GM19438 (cell line): ENCODE measurements at regions not wholly inside any gene's neighbourhood (a gene's known extent, or its start where the extent isn't known, plus 50 kb on each side); places are given as distances from the start of the nearest gene placed in this dataset.
"Not testable (repeated sequence)": the region's sequence is repeated elsewhere in the genome, so short reads cannot be mapped to it uniquely, and the experiment has no call there.

Source experiments
- ATAC-seq: cut with Tn5 transposase; IDR thresholded peaks from one replicate; pipeline ENCODE4 v1.9.1; 2021; ENCODE audit warnings: low read depth; ENCODE audit not compliant: unreplicated experiment

DNA sequence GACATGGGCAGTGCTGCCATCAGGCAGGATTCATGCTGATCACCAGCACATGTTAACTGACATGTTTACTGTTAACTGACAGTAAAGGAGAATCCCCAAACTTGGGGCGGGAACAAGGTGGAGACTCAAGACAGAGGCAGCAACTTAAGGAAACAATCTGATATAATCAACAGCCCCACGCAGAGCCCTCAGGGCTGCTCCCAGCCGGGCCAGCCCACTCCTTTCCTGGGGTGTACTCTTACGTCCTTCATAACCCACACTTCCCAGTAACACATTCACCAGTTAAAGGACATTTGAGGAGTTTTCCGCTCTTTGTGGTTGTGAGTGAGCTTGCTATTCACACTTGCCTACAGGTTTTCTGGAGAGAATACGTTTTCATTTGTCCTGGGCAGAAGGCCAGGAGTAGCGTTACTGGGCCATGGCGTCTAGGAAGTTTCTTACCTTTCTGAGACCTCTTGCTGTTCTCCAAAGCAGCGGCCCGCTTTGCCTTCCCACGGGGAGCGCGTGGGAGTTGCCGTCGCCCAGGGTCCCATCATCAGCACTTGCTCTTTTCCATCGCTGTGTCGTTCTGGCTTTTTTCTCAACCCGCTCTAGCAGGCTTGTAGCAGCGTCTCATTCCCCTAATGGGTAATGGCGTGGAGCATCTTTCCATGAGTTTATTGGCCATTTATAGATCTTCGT, 56.4 kb downstream of the FOXF2 start:
- ATAC-seq: no peak

DNA sequence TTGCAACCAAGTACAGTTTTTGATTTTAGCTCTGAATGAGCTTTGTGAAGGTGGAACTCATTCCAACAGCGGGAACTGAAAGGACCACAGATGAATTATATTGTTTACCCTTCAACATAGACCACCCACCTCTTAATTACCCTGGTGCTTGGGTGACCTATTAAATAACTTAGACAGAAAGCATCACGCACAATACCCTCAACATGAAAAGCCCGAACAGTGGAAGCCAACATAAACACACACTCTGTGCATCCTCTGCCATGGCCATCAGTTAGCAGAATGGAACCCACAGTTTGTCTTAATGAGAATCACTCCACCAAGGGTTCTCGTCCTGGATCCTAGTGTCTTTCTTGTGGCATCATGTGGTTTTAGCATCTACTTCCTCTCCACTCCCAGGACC, 60.5 kb downstream of the FOXF2 start:
- no peak for ATAC-seq

- ATAC-seq: no peak
Measured at GRCh38 chr6:1453024-1453423, 63.6 kb downstream of the FOXF2 start.

GRCh38 chr6:1456816-1457215, 67.4 kb downstream of the FOXF2 start:
- ATAC-seq: not testable (repeated sequence)

DNA sequence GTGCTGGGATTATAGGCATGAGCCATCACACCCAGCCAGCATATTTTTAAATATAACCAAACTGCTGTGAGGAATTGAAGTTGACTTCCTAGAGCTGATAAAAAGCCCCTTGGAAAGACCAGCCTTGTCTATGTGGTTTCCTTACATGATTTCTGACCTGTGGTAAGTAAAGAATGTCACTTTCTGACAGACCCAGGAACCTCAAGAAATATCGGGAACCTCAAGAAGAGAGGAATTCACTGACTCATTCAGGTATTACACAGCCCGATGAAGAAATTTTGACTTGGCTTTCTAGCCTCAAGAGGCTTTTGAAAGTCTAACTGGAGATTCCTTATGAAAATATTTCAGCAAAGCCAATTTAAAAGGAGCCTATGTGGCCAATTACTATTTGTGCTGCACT, 71.8 kb downstream of the FOXF2 start:
- no peak for ATAC-seq

DNA sequence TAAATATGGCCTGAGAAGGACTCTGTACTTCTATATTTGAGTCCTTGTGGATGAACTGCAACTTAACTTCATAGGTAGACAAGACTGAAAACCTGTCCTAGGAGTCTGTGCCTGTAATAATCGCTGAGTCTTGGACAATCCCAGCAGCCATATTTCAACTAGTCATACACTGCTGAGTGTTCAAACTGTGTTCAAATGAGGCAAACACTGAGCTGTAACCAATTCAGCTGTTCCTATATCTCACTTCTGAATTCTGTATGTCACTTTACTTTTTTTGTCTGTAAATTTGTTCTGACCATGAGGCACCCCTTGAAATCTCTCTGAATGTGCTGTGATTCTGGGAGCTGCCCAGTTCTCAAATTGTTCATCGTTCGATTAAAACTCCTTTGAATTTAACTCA, 72.4 kb downstream of the FOXF2 start:
- no peak for ATAC-seq

- no peak for ATAC-seq
Measured at GRCh38 chr6:1463275-1463674, 73.9 kb downstream of the FOXF2 start.

- no peak for ATAC-seq
Measured at GRCh38 chr6:1463751-1464426, 74.5 kb downstream of the FOXF2 start.

GRCh38 chr6:1464781-1465370, 75.5 kb downstream of the FOXF2 start:
- no peak for ATAC-seq

DNA sequence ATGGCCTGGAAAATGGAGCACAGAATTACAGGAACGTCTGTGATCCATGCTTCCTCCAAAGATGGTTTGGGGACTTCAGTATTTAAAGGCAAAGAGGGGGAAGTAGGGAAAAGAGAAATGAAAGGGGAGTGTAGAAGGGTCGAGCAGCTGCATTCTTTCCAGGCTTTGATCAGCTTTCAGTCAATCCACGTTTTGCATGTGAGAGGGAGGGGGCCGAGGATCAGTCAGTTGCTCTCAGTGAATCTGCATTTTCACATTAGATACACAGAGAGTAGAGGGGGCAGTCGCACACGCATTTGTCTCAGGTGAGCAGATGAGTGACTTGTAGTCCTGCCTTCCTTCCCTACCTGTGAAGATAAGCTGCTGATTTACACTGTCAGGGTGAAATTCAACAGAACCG, 78.8 kb downstream of the FOXF2 start:
- ATAC-seq: no peak

DNA sequence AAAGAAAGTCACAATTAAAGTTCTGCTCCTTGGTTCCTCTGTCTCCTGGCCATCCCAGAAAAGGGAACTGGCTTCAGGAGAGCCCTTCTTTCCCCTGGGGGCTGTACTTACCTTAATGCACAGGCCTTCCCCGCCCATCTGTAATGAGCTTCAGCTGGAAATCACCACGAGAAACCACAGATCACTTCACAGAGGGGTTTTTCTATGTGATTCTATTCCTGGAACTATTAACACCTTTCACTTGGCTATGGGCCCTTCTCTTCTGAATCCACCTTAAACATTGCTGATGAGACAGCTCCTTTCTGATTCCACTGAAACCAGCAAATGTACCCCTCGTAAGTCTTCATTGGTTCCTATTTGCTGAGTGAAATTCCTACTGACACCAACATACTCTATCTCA, 80.7 kb downstream of the FOXF2 start:
- no peak for ATAC-seq

DNA sequence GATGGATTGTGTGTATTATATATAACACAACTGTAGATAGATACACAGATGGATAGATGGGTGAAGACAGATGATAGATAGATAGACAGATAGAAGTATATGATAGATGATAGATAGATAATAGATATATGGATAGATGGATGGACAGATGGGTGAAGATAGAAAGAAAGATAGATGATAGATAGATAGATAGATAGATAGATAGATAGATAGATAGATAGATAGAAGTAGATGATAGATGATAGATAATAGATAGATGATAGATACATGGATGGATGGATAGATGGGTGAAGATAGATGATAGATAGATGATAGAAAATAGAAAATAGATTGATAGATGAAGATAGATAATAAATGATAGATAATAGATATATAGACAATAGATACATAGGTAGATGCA, 83.3 kb downstream of the FOXF2 start:
- no peak for ATAC-seq

GRCh38 chr6:1473166-1473565, 83.8 kb downstream of the FOXF2 start:
- no peak for ATAC-seq

- no peak for ATAC-seq
Measured at GRCh38 chr6:1473598-1473997, 84.2 kb downstream of the FOXF2 start.

DNA sequence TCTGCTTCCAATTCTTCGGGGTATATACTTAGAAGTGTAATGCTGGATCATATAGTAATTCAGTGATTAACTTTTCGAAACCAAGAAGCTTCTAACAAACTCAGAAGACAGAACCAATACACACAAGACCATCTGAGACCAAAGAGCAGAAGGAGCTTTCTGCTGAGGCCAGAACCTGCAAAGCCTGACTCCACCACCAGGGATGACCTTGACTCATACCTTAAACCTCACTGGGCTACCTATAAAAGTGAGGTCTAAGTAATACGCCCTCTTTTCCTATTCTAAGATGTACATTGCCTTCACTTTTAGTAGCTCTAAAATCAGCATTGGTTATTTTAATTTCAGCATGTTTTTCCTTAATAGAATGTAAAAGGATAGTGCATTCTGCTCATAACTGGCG, 84.8 kb downstream of the FOXF2 start:
- ATAC-seq: no peak

DNA sequence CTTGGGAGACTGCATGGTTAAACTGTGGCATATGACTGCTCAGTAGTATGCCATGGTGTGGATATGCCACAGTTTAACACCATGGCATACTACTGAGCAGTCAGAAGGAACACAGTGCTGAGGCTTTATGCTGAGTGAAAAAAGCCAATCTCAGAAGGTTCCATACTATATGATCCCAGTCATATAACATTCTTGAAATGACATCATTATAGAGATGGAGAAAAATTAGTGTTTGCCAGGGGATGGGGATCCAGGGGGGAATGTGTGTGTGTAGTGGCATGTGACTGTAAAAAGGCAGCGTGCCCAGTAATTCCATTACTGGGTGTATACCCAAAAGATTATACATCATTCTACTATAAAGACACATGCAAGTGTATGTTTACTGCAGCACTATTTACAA, 85.8 kb downstream of the FOXF2 start:
- ATAC-seq: no peak

GRCh38 chr6:1477432-1478090, 88.2 kb downstream of the FOXF2 start:
- no peak for ATAC-seq

DNA sequence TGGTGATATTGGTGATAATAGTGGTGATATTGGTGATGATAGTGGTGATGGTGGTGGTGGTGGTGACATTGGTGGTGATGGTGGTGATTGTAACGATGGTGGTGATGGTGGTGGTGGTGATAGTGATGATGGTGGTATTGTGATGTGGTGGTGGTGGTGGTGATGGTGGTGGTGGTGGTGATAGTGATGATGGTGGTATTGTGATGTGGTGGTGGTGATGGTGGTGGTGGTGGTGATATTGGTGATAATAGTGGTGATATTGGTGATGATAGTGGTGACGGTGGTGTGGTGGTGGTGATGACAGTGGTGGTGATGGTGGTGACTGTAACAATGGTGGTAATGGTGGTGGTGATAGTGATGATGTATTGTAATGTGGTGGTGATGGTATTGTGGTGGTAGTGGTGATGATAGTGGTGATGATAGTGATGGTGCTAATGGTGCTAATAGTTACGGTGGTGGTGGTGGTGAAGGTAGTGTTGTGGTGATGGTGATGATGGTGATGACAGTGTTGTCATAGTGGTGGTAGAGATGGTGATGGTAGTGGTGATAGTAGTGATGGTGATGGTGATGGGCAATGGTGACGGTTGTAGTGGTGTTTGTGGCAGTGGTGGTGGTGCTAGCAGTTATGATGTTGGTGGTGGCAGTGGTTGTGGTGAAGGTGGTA, 88.9 kb downstream of the FOXF2 start:
- not testable (repeated sequence) for ATAC-seq

GRCh38 chr6:1479095-1479494, 89.7 kb downstream of the FOXF2 start:
- ATAC-seq: no peak

- no peak for ATAC-seq
Measured at GRCh38 chr6:1479601-1480221, 90.3 kb downstream of the FOXF2 start.

GRCh38 chr6:1481286-1481685, 91.9 kb downstream of the FOXF2 start:
- ATAC-seq: no peak
